Heart right ventricle (tissue), 16 donors: ENCODE measurements at regions not wholly inside any gene's neighbourhood (a gene's known extent, or its start where the extent isn't known, plus 50 kb on each side); places are given as distances from the start of the nearest gene placed in this dataset.

Source experiments
- ATAC-seq, 8 donors: fragments of 200-7000 bp; cut with Tn5 transposase; one replicate each; pipeline ENCODE4 v1.9.1; 2020; ENCODE audit warnings: mild to moderate bottlenecking in 8 of 8, moderate library complexity in 8 of 8, moderate number of reproducible peaks in 1 of 8
- DNase-seq, 2 donors: peaks; one replicate each; pipeline ENCODE4 v3.0.0-alpha.2; 2020
- H3K27ac ChIP-seq, 10 donors: fragments of 200-600 bp; sonication (generic) in 2 of 10; one replicate each; pipeline versions ENCODE4 v1.5.0 to v1.8.0; 2020 to 2022; ENCODE audit warnings: mild to moderate bottlenecking in 3 of 10
- H3K27me3 ChIP-seq, 7 donors: fragments of 200-600 bp; one replicate each; pipeline ENCODE4 v1.8.0; 2021 to 2022; ENCODE audit warnings: mild to moderate bottlenecking in 2 of 7
- H3K36me3 ChIP-seq, 9 donors: fragments of 200-600 bp; sonication (generic) in 1 of 9; one replicate each; pipeline versions ENCODE4 v1.5.0 to v1.8.0; 2020 to 2022; ENCODE audit warnings: mild to moderate bottlenecking in 2 of 9
- H3K4me1 ChIP-seq, 9 donors: fragments of 200-600 bp; sonication (generic) in 1 of 9; one replicate each; pipeline versions ENCODE4 v1.5.0 to v1.8.0; 2020 to 2022; ENCODE audit warnings: mild to moderate bottlenecking in 4 of 9
- H3K4me3 ChIP-seq, 10 donors: fragments of 200-600 bp; sonication (generic) in 2 of 10; one replicate each; pipeline versions ENCODE4 v1.5.0 to v1.8.0; 2020 to 2022; ENCODE audit warnings: mild to moderate bottlenecking in 7 of 10, moderate library complexity in 2 of 10
- H3K9me3 ChIP-seq, 11 donors: fragments of 200-600 bp in 10 of 11; sonication (generic) in 2 of 11; one replicate each; pipeline versions ENCODE4 v1.5.0 to v1.8.0; 2013 to 2022; ENCODE audit warnings: mild to moderate bottlenecking in 2 of 11, control low read depth in 1 of 11, moderate library complexity in 1 of 11
- WGBS, 2 donors: extraction: QIAGEN DNeasy Blood & Tissue Kit; methylation state at CpG; one replicate each; pipeline ENCODE4 v1.1.7; 2013; ENCODE audit warnings: inconsistent platforms in 1 of 2; 5-methylcytosine and 5-hydroxymethylcytosine counted together
- intact Hi-C, 10 donors: fragments of 100-400 bp; cut with DNase I; formaldehyde crosslinking; loops; one replicate each; pipeline versions ENCODE4 v1.11.1 to v1.14.2; 2022
- TF ChIP-seq, protein P1 (sequence below), 9 donors: fragments of 200-600 bp; sonication (generic) in 2 of 9; IDR thresholded peaks; one replicate each; pipeline versions ENCODE4 v1.5.0 to v1.8.0; 2021 to 2022; ENCODE audit warnings: antibody characterized with exemption in 9 of 9, mild to moderate bottlenecking in 5 of 9, moderate library complexity in 1 of 9
- donor health status: Arrhythmogenic right ventricular cardiomyopathy.
- donor health status: ischemic (EF 13 %, LVEDD 7.1; RV severe dilation, severe dysfunction).
- donor health status: healthy with polysubstance abuse.
- donor health status: DM: no; HTN: yes; CAD: no.
- donor health status: DM: no; HTN: no; CAD: no.
- donor health status: ischemic (EF 25% LVEDD 6.9; RV normal size, moderate dysfunction).
- donor health status: ischemic (EF 25% LVEDD 5.7; RV mildly dilated, moderate dysfunction).
- donor health status: healthy.
- donor health status: DM: yes; HTN: yes; CAD: no.
- donor health status: Ischemic cardiomyopathy.
- donor health status: ischemic (EF 35%, LVEDD 5.7; RV mildly dilated, moderate dysfunction).
- donor health status: nonischemic (EF 11% LVEDD 7.7; RV severe dilation, severe dysfunction).
- donor health status: DM: yes; HTN: yes; CAD: no.
- donor health status: PGD.
- donor health status: ischemic (EF 29% LVEDD 5.4; RV normal size, mild dysfunction).
- donor health status: nonischemic (EF 23%, LVEDD 6.1; RV moderate dilation, normal function).

DNA sequence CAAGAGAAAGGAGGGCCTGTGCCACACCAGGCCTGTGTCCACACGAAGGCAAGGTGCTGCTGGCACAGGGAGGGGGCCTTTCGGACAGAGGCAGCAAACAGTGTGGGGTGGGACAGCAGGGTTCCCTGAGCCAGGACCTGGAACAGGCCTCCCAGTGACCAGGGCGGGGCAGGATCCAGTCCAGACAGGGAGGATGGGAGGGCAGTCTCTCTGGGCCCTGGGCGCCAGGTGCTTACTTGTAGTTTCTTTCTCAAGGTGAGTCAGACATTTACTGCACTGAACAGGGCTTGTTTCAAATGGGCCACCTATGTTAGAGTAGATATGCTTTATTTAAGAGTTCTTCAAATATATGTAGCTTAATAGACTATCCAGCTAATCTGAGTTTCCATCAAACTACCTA is 52.8 kb upstream of the STUM start:
- Histone ChIP-seq H3K27me3 (peaks cover 0 to 4% (median 0%) of the 10 kb centered on the region in 7 donors), H3K27ac (no peak overlapping the region), H3K4me1 (no peaks in the 10 kb centered on the region), H3K4me3 (no peak overlapping the region), H3K36me3 (no peaks in the 10 kb centered on the region), H3K9me3 (peaks cover 0 to 4% (median 0%) of the 10 kb centered on the region in 11 donors)
- WGBS, 2 donors, result 80 to 92% methylated on average over 4 of the region's 4 CpGs
- intact Hi-C loops, result no loop called here
- ATAC-seq (no peak), DNase-seq (no peak)
- TF ChIP-seq, protein P1, sequence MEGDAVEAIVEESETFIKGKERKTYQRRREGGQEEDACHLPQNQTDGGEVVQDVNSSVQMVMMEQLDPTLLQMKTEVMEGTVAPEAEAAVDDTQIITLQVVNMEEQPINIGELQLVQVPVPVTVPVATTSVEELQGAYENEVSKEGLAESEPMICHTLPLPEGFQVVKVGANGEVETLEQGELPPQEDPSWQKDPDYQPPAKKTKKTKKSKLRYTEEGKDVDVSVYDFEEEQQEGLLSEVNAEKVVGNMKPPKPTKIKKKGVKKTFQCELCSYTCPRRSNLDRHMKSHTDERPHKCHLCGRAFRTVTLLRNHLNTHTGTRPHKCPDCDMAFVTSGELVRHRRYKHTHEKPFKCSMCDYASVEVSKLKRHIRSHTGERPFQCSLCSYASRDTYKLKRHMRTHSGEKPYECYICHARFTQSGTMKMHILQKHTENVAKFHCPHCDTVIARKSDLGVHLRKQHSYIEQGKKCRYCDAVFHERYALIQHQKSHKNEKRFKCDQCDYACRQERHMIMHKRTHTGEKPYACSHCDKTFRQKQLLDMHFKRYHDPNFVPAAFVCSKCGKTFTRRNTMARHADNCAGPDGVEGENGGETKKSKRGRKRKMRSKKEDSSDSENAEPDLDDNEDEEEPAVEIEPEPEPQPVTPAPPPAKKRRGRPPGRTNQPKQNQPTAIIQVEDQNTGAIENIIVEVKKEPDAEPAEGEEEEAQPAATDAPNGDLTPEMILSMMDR (IDR thresholded peaks at IDR 0.05), result no peak

DNA sequence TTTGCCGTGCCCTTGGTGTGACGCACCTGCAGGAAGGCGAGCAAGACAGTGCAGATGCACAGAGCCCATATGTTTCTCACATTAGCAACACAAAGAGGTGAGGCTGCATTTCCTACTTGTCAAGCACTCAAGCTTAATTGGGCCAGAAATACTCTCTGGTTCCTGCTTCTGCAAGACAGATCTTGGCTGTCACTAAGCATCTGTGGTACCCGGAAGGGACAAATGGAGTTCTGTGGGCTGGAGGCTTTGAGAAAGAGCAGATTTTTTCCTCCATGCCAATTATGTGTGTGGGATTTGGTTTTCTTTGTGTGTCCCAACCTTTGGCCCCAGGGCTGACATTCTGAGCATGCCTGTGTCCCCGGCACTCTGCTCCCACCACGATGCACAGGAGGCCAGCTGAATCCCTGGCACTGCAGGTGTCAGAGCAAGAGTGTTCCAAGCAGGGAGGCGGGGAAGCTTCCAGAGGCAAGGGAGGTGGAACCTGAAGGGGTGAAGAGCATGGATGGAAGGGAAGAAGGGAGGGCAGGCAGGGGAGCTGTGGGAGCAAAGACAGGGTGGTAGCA is 52.0 kb upstream of the STUM start:
- DNase-seq (no peak), ATAC-seq (no peak)
- TF ChIP-seq, protein P1 (IDR thresholded peaks at IDR 0.05), result no peak
- WGBS, 2 donors, result 60 to 72% methylated on average over 7 of the region's 7 CpGs
- Histone ChIP-seq H3K27me3 (peaks cover 0 to 4% (median 0%) of the 10 kb centered on the region in 7 donors), H3K36me3 (no peaks in the 10 kb centered on the region), H3K9me3 (peaks cover 0 to 4% (median 0%) of the 10 kb centered on the region in 11 donors), H3K4me1 (no peaks in the 10 kb centered on the region), H3K27ac (no peak overlapping the region), H3K4me3 (no peak overlapping the region)
- intact Hi-C loops, result no loop called here

DNA sequence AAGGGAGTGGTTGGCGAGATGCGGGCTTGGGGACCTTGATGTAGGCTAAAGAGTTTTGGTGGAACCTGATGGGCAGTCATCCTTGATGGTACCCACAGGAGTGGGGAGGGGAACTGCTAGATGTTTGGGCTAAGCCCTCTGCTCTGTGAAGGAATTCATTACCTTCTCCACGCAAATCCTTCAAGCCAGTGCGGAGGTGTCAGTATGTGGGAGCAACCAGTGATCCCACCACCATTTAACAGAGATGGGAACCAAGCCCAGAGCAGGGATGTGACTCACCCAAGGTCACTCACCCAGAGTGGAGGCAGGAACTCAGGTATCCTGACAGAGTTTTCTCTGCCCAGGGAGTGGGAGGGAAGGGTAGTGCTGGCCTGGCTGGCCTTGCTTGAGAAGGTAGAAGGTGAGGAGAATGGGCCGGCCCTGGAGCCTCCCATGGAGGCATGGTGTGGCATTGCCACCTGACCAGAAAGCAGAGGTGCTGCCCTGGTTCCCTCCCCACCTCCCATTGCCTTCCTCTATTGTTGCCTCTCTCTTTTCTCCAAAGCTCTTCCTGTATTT is 51.2 kb upstream of the STUM start:
- H3K27ac ChIP-seq, result no peak overlapping the region
- no peak overlapping the region for H3K4me3 ChIP-seq
- DNase-seq, result no peak
- TF ChIP-seq, protein P1 (IDR thresholded peaks at IDR 0.05), result no peak
- H3K9me3 ChIP-seq, result peaks cover 0 to 4% (median 0%) of the 10 kb centered on the region in 11 donors
- intact Hi-C loops, result no loop called here
- ATAC-seq, result no peak
- WGBS, 2 donors, result 95 to 96% methylated on average over 5 of the region's 5 CpGs
- H3K27me3 ChIP-seq, result peaks cover 0 to 4% (median 0%) of the 10 kb centered on the region in 7 donors
- no peaks in the 10 kb centered on the region for H3K4me1 ChIP-seq
- no peaks in the 10 kb centered on the region for H3K36me3 ChIP-seq

DNA sequence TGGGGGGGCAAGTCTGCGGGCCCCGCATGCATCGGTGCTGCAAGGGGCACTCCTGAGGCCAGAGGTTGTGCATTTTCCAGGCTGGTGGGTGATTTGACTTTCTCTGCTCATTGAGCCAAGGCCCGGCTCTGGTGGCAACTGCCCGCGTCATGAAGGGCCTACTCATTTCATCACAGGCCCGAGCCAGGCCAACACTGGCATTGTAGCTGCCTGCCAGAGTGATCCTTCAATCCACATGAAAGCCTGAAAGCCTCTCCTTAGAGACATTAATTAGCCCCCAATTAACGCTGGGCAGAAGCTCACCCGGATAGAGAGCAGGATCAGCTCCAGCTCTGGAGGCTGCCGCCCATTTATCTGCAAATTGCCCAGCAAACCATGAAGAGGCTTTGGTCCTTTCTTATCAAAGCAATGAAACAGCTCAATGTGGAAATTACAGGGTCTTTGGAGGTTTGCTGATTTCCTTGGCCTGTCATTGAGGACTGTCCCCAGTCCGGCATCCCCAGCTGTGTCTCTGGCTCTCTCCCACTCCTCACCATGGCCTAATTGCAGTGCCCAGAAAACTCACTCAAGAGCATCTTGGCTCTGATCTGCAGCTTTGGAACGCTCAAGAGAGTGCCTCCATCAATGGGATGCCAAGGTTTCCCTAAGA is 50.4 kb upstream of the STUM start:
- peaks cover 0 to 4% (median 0%) of the 10 kb centered on the region in 7 donors for H3K27me3 ChIP-seq
- H3K9me3 ChIP-seq, result peaks cover 0 to 4% (median 0%) of the 10 kb centered on the region in 11 donors
- no peak for ATAC-seq
- no peak overlapping the region for H3K4me3 ChIP-seq
- no peak for DNase-seq
- TF ChIP-seq, protein P1 (IDR thresholded peaks at IDR 0.05), result no peak
- no peaks in the 10 kb centered on the region for H3K4me1 ChIP-seq
- 87 to 90% methylated on average over 12 of the region's 12 CpGs for WGBS, 2 donors
- H3K36me3 ChIP-seq, result no peaks in the 10 kb centered on the region
- no peak overlapping the region for H3K27ac ChIP-seq
- intact Hi-C loops, result no loop called here
